Epithelial cell of esophagus (primary cell): ENCODE measurements at regions not wholly inside any gene's neighbourhood (a gene's known extent, or its start where the extent isn't known, plus 50 kb on each side); places are given as distances from the start of the nearest gene placed in this dataset.

ENCODE experiments used
- DNase-seq: peaks from one replicate; pipeline ENCODE4 v3.0.0; 2010; ENCODE audit warnings: low read depth
- H3K4me3 ChIP-seq: 2 replicates; pipeline ENCODE4 v1.5.1; 2011; ENCODE audit warnings: mild to moderate bottlenecking, low read length, control low read depth
- TF ChIP-seq, protein P1 (sequence below): IDR thresholded peaks from 2 replicates; pipeline ENCODE4 v1.5.1; 2011; ENCODE audit warnings: low read depth, mild to moderate bottlenecking, low read length, control low read depth, inconsistent platforms; ENCODE audit not compliant: insufficient read depth; ENCODE audit errors: missing control alignments

DNA sequence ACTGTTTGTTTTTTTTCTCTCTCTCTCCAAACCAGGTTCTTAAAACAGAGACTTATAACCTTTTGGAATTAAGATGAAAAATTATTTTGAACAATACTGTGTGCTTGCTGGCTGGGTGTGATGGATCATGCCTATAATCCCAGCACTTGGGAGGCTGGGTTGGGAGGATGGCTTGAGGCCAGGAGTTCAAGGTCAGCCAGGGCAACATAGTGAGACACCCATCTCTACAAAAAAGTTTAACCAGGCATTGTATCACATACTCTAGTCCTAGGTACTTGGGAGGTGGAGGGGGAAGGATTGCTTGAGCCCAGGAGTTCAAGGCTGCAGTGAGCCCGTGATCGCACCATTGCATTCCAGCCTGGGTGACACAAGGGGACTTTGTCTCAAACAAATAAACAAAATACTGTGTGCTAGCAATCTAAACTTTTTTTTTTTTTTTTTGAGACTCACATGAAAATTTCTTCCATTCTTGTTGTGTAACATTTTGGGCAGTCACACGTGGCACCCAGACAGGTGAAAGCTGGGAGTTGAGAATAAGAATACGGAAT, 379.6 kb downstream of the ETNK1 start:
- no peak for DNase-seq
- TF ChIP-seq, protein P1, sequence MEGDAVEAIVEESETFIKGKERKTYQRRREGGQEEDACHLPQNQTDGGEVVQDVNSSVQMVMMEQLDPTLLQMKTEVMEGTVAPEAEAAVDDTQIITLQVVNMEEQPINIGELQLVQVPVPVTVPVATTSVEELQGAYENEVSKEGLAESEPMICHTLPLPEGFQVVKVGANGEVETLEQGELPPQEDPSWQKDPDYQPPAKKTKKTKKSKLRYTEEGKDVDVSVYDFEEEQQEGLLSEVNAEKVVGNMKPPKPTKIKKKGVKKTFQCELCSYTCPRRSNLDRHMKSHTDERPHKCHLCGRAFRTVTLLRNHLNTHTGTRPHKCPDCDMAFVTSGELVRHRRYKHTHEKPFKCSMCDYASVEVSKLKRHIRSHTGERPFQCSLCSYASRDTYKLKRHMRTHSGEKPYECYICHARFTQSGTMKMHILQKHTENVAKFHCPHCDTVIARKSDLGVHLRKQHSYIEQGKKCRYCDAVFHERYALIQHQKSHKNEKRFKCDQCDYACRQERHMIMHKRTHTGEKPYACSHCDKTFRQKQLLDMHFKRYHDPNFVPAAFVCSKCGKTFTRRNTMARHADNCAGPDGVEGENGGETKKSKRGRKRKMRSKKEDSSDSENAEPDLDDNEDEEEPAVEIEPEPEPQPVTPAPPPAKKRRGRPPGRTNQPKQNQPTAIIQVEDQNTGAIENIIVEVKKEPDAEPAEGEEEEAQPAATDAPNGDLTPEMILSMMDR, result no peak
- no peak overlapping the region for H3K4me3 ChIP-seq

DNA sequence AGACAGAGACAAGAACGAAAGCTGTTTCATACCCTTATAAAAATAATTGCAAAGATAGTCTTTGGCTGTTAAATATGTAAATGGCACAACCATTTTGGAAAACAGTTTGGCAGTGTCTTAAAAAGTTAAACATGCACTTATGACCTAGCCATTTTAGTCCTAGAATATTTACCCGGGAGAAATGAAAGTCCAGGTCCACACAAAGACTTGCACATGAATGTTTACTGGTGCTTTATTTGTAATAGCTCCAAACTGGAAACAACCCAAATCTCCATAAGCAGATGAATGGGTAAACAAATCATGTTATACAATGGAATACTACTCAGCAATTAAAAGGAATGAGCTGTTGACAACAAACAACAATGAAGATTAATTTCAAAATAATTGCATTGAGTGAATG, 380.4 kb downstream of the ETNK1 start:
- no peak for DNase-seq
- TF ChIP-seq, protein P1, result no peak
- H3K4me3 ChIP-seq, result no peak overlapping the region

DNA sequence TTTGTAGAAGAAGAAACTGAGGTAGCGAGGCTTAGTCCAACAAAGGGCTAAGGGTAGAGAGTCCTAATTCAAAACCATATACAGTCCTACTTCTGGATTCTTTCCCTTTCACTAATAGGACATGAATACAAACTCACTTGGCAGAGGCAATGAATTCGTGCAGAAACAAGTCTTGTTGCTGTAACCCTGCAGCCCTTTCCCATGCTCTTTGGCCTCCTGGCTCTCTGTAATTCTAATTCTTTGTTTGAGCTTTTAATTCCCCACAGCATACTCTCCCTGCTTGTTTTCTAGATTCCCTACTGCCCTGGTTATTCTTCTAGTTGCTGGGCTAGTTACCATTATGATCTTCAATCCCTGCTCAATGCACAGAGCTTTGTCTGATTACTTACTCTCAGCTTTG, 381.4 kb downstream of the ETNK1 start:
- TF ChIP-seq, protein P1, result no peak
- peak; percentile 19 for DNase-seq
- H3K4me3 ChIP-seq, result no peak overlapping the region

DNA sequence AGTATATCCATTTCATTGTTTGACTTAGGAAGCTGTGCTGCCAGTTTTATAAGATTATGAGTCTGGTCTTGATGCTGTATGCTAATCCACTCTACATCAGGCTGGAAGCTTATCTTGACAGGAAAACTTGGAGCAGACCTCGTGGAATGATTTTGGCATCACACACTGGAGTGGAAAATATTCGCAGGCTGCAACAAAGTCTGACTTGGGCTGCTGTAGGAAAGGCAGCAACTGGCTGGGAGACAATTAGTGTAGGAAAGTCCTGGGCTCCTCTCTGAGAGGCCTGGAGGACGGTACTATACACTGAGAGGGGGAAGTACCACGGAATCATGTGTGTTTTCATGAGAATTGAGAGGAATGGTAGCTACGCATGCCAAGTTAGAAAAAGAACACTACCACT, 383.7 kb downstream of the ETNK1 start:
- DNase-seq, result no peak
- TF ChIP-seq, protein P1, result no peak

DNA sequence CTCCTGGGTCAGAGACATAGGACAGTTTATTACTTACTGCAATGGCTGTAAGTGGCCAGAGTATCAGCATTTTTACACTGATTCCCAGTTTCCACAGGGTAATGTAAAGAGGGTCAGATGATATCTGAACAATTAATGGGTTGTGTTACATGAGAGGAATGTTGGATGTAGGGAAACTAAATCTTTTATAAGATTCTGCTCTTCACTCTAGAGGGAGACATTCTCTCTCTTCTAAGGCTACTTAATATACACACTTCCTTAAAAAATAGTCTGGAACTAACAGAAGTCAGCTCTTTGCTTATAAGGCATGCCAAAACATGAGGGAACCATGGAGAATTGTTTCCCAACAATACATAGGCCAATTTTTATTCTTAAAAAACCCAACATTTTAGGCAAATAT, 389.8 kb downstream of the ETNK1 start:
- no peak overlapping the region for H3K4me3 ChIP-seq
- TF ChIP-seq, protein P1, result peak; percentile 12
- peak; percentile 7 for DNase-seq

More for the DNA sequence above, 383.7 kb downstream of the ETNK1 start:
- H3K4me3 ChIP-seq, result no peak overlapping the region

DNA sequence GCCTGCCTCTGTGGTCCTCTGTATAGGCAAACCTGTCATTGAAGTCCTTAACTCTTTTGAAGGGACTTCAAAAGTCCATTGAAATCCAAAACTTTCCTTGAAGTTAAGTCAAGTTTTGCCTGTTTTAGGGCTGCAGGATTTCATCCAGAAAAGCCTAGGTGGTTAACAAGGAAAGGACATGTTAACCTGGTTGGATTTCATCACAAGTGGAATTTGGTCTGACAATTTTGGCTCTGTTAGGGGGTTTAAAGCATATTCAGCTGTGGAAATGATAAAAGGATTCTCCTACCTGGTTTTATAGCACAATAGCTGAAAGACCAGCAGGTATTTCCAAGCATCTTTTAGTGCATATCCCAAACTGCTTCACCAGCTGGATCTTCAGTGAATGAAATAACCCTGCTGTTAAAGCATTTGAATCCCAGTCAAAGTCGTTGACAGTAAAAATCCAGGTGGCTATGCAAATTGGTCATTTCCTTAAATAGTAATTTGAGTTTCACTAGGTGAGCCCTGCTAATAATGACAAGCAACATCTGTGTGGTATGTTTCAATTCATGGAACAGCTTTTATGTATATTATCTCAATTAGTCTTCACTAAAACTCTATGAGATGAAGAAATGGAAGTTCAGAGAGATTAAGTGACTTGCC, 400.5 kb downstream of the ETNK1 start:
- no peak overlapping the region for H3K4me3 ChIP-seq
- TF ChIP-seq, protein P1, result no peak
- DNase-seq, result no peak

DNA sequence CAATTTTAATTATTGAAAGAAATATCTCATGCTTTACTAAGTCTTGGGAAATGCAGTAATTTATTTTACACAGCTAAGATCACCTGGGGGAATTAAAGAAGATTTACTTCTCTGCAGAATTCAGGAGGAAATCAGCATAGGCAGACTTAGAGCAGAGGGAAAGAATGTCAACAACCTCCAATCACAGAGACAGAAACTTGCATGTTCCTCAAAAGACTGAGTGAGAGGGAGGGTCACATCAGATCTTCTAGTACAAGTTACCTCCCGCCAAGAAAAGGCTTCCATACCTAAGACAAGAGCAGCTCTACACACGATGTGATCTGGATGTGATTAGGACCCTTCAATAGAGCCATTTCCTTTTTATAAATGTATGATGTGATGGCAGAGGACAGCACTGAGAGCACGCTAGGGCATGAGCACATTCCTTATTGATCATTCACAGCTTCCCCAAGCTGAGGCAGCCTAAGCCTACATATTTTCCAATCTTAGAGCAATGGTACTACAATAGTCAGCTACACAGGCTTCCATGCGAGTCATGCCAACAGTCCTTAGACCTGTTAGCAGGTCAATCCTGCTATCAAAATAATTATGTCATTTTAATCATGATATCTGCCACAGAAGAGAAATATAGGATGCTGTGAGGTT, 403.3 kb downstream of the ETNK1 start:
- H3K4me3 ChIP-seq, result no peak overlapping the region
- DNase-seq, result peak; percentile 80
- TF ChIP-seq, protein P1, result no peak
